NCI-H446 treated with DMSO at 0.1 percent for 48 hours (cell line): ENCODE measurements at regions not wholly inside any gene's neighbourhood (a gene's known extent, or its start where the extent isn't known, plus 50 kb on each side); places are given as distances from the start of the nearest gene placed in this dataset.

Experiments used
- DNase-seq: peaks from one replicate; lab custom pipeline; 2025; lab: John Stamatoyannopoulos, UW

GRCh38 chr4:102440498-102440897, 60.7 kb upstream of the NFKB1 start:
- no peak for DNase-seq

GRCh38 chr4:102441978-102442911, 58.9 kb upstream of the NFKB1 start:
- no peak for DNase-seq

GRCh38 chr4:102444752-102445151, 56.4 kb upstream of the NFKB1 start:
- no peak for DNase-seq

- no peak for DNase-seq
These were observed 55.9 kb upstream of the NFKB1 start for GRCh38 chr4:102445213-102445612.

GRCh38 chr4:102447413-102447812, 53.7 kb upstream of the NFKB1 start:
- DNase-seq: no peak

- DNase-seq: peak; percentile 49
These were observed 51.3 kb upstream of the NFKB1 start for GRCh38 chr4:102449751-102450352.

GRCh38 chr4:102451266-102451665, 49.9 kb upstream of the NFKB1 start:
- no peak for DNase-seq
